Erythroblast (primary cell): ENCODE measurements at regions not wholly inside any gene's neighbourhood (a gene's known extent, or its start where the extent isn't known, plus 50 kb on each side); places are given as distances from the start of the nearest gene placed in this dataset.

Source experiments
- GATA1 ChIP-seq: IDR thresholded peaks from 2 replicates; pipeline ENCODE4 v1.6.1; 2011; ENCODE audit warnings: low read depth, mild to moderate bottlenecking, control low read depth, low read length, moderate library complexity
- POLR2A ChIP-seq: IDR thresholded peaks from 2 replicates; pipeline ENCODE4 v1.6.1; 2011; ENCODE audit warnings: mild to moderate bottlenecking, low read length

DNA sequence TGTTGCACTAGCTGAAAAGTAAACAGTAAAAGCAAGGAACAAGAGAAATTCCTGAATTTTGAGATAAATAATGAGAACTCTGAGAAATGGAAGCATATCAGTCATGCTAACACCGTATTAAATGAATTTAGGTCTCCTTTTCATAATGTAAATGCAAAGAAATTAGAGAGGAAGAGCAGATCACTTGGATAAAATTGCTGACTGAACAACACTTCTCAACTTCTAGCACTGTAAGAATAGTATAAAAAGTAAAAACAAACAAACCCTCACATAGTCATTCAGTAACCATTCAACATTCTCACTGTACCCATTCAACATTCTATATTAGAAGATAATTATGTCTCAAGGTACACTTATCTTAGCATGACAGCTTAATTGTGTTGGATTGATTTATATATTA lies 217.3 kb upstream of the LRFN5 start:
- TF ChIP-seq POLR2A, result no peak
- no peak for TF ChIP-seq GATA1
